ENCODE measurements at regions not wholly inside any gene's neighbourhood (a gene's known extent, or its start where the extent isn't known, plus 50 kb on each side); places are given as distances from the start of the nearest gene placed in this dataset.

GRCh38 chr5:174550026-174550425, 174.4 kb upstream of the MSX2 start:
- no peak for TF ChIP-seq EZH2 (IDR thresholded peaks at IDR 0.05)
- TF ChIP-seq POLR2AphosphoS5 (IDR thresholded peaks at IDR 0.05; ENCODE audit: borderline replicate concordance, low read depth, low read length) = no peak
- no peak for TF ChIP-seq FOXP2 (optimal IDR thresholded peaks at IDR 0.05; ENCODE audit: control extremely low read depth, extremely low read length, insufficient read depth)
